Thyroid gland (tissue), 4 donors: ENCODE measurements at regions not wholly inside any gene's neighbourhood (a gene's known extent, or its start where the extent isn't known, plus 50 kb on each side); places are given as distances from the start of the nearest gene placed in this dataset.

Experiments
- POLR2A ChIP-seq, 2 donors: fragments of 450-650 bp; IDR thresholded peaks; one replicate each; pipeline ENCODE4 v1.6.1; 2017; ENCODE audit warnings: antibody characterized with exemption in 2 of 2, mild to moderate bottlenecking in 2 of 2, moderate library complexity in 1 of 2
- TF ChIP-seq, protein P1 (sequence below), 6 experiments: fragments of 200-600 bp in 3 of 6; fragments of 450-650 bp in 3 of 6; sonication (generic) in 3 of 6; IDR thresholded peaks; one replicate each; pipeline ENCODE4 v1.5.1; 2016 to 2019; ENCODE audit warnings: antibody characterized with exemption in 6 of 6, mild to moderate bottlenecking in 2 of 6, inconsistent platforms in 1 of 6, moderate library complexity in 1 of 6

DNA sequence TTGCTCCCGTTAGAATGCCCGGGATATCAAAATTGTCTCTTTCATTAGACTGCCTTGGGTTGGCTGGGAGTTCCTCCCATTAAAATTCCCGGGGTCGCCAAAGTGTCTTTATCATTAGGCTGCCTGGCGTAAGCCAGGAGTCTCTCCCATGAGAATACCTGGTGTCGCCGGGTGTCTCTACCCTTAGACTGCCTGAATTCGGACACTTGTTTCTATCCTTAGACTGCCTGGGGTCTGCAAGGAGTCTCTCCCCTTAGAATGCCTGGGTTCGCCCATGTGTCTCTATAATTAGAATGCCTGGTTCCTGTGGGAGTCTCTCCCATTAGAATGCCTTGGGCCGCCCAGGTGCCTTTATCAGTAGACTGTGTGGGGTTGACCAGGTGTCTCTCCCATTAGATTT is 1538.2 kb downstream of the UQCRFS1 start:
- TF ChIP-seq, protein P1, sequence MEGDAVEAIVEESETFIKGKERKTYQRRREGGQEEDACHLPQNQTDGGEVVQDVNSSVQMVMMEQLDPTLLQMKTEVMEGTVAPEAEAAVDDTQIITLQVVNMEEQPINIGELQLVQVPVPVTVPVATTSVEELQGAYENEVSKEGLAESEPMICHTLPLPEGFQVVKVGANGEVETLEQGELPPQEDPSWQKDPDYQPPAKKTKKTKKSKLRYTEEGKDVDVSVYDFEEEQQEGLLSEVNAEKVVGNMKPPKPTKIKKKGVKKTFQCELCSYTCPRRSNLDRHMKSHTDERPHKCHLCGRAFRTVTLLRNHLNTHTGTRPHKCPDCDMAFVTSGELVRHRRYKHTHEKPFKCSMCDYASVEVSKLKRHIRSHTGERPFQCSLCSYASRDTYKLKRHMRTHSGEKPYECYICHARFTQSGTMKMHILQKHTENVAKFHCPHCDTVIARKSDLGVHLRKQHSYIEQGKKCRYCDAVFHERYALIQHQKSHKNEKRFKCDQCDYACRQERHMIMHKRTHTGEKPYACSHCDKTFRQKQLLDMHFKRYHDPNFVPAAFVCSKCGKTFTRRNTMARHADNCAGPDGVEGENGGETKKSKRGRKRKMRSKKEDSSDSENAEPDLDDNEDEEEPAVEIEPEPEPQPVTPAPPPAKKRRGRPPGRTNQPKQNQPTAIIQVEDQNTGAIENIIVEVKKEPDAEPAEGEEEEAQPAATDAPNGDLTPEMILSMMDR (IDR thresholded peaks at IDR 0.05), result no peak
- no peak for TF ChIP-seq POLR2A (IDR thresholded peaks at IDR 0.05)
